T follicular helper cell (primary cell): ENCODE measurements at regions not wholly inside any gene's neighbourhood (a gene's known extent, or its start where the extent isn't known, plus 50 kb on each side); places are given as distances from the start of the nearest gene placed in this dataset.
"Not testable (repeated sequence)": the region's sequence is repeated elsewhere in the genome, so short reads cannot be mapped to it uniquely, and the experiment has no call there.

ENCODE experiments used
- DNase-seq: peaks from one replicate; pipeline ENCODE4 v3.0.0-alpha.2; 2020; ENCODE audit warnings: low read depth

DNA sequence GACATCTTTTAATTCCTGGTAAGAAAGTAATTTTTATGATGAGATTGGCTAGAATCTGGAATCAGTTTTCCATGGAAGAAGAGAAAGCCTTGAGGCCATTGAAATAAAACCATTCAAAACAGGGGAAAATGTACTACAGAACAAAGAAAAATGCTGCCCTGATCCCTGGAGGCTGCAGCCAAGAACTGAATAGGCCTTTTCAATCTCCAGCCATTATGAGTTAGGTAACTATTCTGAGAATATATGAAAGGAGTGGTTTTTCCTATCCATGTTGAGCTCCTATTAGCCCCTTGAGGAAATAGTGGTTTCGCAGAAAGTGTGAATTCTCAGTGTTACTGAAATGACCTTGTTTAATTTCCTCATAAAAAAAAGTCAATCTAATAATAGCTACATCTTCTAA, 408.5 kb upstream of the GRAMD2B start:
- no peak for DNase-seq

DNA sequence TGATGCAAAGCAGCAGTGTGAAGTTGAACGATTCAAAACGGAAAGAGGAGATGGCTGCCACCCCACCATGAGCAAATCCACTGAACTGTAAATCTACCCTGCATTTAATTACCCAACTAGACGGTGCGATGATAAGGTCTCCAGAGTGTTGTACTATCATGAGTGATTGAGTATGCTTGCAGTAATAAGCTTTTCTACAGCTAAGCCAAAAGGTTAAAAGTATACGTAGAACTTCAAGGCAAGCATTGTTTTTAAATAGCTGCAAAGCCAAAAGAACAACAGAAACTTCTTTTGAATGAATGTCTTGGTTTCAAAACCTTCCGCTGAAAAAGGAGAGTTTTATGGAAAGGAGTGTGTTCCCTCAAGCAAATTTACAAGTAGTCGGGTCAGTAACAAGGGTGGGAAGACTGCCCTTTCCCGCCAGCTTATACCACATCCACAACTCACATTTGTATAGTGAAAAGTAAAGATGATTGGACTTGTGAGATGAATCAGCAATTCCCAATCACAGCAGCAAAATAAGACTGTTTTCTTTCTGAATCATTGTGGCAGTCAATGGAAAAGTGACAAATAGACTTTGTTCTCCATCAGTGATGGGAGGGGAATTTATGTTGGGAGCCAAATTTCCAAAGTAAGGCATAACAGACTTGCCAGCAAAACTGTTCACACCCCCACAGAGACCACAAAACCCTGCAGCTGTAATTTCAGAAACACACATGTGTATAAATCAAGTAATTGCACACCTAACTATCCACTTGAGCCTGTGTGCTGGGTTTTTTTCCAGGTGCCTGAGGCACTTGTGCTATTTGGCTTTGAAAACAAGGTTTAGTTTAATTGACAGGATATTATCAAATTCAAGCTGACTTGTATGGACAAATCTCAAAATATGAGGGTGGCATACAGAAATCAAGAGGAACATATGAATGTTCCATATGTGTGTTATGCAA, 407.7 kb upstream of the GRAMD2B start:
- DNase-seq: no peak

GRCh38 chr5:126016256-126016655, 407.0 kb upstream of the GRAMD2B start:
- DNase-seq: no peak

GRCh38 chr5:126017096-126017495, 406.1 kb upstream of the GRAMD2B start:
- no peak for DNase-seq

GRCh38 chr5:126020770-126021169, 402.4 kb upstream of the GRAMD2B start:
- DNase-seq: no peak

DNA sequence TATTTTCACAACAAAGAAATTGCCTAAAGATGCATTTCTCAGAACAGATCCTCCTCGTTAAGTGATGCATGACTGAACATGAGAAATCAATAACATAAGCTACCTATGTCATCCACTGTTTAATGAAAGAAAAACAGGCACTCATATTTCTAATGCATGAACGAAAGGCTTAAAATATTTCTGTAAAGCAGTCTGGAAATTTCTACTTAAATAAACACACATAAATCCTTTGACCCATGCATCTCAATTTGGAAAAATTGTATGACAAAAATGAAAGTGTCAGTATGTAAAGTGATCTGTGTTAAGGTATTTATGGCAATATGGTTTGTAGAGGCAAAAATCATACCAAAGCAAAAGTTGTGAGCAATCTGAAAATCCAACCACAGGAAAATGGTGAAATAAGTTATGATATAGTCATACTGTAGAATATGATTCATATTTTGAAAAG, 399.2 kb upstream of the GRAMD2B start:
- no peak for DNase-seq

- no peak for DNase-seq
Measured at GRCh38 chr5:126027149-126027548, 396.1 kb upstream of the GRAMD2B start.

DNA sequence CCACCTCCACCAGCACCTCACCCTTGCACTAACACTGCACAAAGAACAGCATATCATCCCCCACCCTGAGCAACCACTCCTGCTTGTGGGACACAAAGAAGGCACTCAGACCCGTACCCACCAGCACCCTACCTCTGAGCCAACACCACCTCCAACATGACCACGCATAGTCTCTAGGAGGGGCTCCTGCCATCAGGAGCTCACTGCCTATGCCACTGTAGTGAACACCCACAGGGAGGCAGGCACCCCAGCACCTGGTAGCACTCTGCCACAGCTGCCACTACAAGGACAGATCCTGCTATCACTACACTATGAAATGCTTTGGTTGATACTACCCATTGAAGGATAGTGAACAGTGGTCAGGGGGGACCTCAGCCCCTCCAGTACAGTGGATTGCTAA, 395.6 kb upstream of the GRAMD2B start:
- DNase-seq: no peak

DNA sequence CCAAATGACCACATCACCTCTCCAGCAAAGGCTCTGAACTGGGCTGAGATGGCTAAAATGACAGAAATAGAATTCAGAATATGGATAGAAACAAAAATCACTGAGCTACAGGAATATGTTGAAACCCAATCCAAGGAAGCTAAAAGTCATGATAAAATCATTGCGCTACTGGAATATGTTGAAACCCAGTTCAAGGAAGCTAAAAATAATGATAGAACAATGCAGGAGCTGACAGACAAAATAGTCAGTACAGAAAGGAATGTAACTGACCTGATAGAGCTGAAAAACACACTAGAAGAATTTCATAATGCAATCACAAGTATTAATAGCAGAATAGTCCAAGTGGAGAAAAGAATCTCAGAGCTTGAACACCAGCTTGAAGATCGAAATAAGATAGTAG, 394.9 kb upstream of the GRAMD2B start:
- no peak for DNase-seq

GRCh38 chr5:126029282-126029681, 393.9 kb upstream of the GRAMD2B start:
- not testable (repeated sequence) for DNase-seq

GRCh38 chr5:126030698-126031097, 392.5 kb upstream of the GRAMD2B start:
- DNase-seq: no peak

- no peak for DNase-seq
Measured at GRCh38 chr5:126031989-126032716, 391.1 kb upstream of the GRAMD2B start.

GRCh38 chr5:126043688-126044087, 379.5 kb upstream of the GRAMD2B start:
- DNase-seq: no peak

GRCh38 chr5:126044111-126044668, 379.0 kb upstream of the GRAMD2B start:
- DNase-seq: no peak

DNA sequence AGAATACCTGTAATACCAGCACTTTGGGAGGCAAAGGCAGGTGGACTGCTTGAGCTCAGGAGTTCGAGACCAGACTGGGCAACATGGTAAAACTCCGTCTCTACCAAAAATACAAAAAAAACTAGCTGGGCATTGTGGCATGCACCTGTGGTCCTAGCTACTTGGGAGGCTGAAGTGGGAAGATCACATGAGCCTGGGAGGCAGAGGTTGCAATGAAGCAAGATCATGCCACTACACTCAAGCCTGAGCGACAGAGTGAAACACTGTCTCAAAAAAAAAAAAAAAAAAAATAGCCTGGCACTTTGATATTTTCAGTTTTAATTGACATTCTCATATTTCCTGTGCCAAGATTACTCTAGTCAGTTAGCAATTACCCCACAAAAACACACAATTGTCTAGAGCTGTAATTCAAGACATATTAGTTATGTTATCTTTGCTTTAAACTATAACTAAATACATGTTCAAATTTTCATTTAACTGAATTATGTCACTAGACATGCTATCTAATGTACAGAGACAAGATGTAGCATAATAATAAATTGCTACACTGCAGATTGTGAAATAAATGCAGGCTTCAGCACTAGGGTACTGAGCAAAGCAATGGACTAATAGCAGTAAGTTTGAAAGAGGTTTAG, 378.2 kb upstream of the GRAMD2B start:
- DNase-seq: no peak

- DNase-seq: no peak
Measured at GRCh38 chr5:126046318-126046717, 376.9 kb upstream of the GRAMD2B start.

- no peak for DNase-seq
Measured at GRCh38 chr5:126046846-126047571, 376.2 kb upstream of the GRAMD2B start.

DNA sequence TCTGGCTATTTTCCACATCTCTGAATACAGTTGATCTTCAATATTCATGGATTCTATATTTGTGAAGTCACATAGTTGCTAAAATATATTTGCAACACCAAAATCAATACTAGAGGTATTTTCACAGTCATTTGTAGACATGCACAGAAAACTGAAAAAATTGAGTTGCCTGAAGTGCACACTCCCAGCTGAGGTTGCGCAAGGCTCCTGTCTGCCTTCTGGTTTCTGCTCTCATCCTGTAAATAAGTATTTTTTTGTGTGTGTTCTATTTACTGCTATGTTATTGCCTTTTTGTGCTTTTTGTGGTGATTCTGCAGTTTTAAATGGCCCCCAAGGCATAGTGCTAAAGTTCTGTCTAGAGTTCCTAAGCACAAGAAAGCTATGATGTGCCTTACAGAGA, 371.1 kb upstream of the GRAMD2B start:
- no peak for DNase-seq

DNA sequence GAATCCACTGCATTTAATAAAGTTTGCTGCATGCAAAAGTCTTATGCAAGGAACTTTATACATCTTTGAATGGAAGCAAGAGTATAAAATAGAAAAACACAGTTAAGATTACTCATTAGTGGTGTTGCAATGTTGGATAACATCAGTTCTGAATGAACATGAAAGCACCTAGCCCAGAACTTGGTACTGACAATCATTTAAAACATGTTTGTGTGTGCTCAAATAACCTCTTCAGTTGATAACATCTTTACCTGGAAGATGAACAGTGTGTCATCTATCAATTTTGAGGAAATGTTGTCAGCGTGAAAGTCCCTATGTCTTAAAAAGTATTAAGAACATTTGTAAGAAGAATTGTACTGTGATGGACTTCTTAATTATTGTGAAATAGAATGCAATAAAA, 370.4 kb upstream of the GRAMD2B start:
- DNase-seq: no peak

DNA sequence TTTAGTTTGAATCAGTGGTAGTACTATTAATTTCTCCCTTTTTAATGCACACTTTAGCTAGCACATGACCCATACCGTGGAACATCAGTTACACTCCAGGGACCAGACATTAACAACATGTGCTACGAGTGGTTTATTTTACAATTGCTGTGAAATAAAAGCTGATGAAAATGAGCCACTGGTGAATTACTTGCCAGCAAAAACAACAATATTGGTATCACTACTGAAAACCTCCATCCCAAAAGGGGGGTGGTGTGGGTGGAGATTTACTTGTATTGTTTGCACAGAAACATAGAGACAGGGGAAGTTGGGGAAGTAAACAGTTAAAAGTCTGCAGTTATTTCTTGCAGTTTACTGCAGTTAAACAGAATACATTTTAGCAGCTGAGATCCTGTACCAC, 369.6 kb upstream of the GRAMD2B start:
- DNase-seq: no peak

GRCh38 chr5:126054577-126055347, 368.4 kb upstream of the GRAMD2B start:
- no peak for DNase-seq
